ENCODE measurements at regions not wholly inside any gene's neighbourhood (a gene's known extent, or its start where the extent isn't known, plus 50 kb on each side); places are given as distances from the start of the nearest gene placed in this dataset.

- TF ChIP-seq CTCF (IDR thresholded peaks at IDR 0.05), result no peak
- no peak for TF ChIP-seq EZH2phosphoT487 (IDR thresholded peaks at IDR 0.05)
Observed at GRCh38 chr6:166006900-166007301, 160.8 kb downstream of the TBXT start.
